ENCODE measurements at regions not wholly inside any gene's neighbourhood (a gene's known extent, or its start where the extent isn't known, plus 50 kb on each side); places are given as distances from the start of the nearest gene placed in this dataset.

GRCh38 chr4:136917312-136918110 lies 614.8 kb downstream of the PCDH18 start:
- DNase-seq (ENCODE audit: low spot score) = no peak
- ATAC-seq = no peak
- intact Hi-C loops (cut with DNase I) = no loop called here

DNA sequence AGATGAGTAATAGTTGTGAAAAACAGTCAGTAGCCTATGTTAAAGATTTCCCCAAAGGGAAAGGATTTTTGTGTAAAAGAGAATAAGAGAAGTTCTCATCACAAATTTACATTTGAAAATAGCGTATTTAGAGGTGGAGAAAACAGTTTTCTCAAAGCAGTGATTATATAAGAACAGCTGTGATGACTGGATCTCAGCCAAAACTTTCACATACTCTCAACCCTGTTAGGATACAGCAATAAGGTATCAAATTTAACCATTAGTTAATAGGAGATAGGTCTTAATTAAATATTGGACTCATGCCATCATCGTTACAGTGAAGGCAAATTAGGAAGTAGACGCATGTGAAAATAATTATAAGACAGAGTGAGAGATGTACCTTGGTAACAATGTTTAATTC lies 622.7 kb downstream of the PCDH18 start:
- intact Hi-C loops (cut with DNase I) = no loop called here
- DNase-seq (ENCODE audit: low spot score) = no peak
- no peak for ATAC-seq

- no peak for DNase-seq (ENCODE audit: low spot score)
- no peak for ATAC-seq
- intact Hi-C loops (cut with DNase I) = no loop called here
These were observed 624.2 kb downstream of the PCDH18 start for GRCh38 chr4:136908122-136908521.

GRCh38 chr4:136900696-136901095 lies 631.6 kb downstream of the PCDH18 start:
- DNase-seq (ENCODE audit: low spot score) (no peak), ATAC-seq (no peak)
- intact Hi-C loops (cut with DNase I) = no loop called here

DNA sequence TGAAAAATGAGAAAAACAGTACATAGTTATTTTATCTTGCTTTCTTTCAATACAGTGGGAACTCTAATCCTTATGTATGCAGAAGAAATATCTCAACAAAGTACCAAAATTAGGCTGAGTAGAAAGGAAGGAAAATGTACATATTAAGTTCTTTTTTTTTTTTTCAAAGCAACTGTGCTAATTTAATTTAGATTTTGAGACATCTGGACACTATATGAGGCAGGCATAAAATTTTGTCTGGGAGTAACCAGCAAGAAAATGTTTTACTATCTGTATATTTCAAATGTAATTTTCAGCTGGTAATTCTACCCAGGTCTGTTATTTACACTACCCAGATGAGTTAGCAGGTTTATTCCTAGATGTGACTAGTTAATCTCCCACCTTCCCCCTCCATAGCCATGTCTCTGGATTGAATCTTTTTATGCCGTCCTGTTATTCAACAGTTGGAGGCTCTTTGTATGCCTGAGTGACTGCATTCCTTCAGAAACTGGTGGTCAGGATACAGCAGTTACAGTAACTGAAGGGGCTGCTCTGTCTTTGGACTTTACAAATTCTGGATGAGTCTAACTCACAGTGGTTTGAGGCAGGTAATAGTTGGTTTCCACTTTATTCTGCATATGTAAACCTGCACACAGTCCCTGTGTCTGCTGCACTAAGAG lies 633.6 kb downstream of the PCDH18 start:
- intact Hi-C loops (cut with DNase I) = no loop called here
- DNase-seq (ENCODE audit: low spot score) (no peak), ATAC-seq (no peak)

DNA sequence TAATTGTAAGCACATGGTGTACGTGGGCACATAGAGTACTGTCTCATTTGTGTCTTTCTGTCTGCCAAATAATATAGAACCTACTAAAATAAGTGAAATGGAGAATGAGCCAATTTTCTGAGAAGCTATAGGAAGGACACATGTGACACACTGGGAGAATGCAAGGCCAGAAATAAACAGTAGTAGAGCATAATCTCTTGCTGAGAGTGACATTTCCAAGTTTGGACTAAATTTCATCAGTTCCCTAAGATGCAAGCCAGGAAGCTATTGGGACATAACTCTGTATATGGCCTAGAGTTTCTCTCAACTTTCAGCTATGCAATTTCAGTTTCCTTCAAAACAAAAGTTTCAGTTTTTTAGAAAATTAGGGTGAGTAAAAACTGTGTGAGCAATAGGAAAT lies 638.7 kb downstream of the PCDH18 start:
- intact Hi-C loops (cut with DNase I) = no loop called here
- ATAC-seq (no peak), DNase-seq (ENCODE audit: low spot score) (no peak)

DNA sequence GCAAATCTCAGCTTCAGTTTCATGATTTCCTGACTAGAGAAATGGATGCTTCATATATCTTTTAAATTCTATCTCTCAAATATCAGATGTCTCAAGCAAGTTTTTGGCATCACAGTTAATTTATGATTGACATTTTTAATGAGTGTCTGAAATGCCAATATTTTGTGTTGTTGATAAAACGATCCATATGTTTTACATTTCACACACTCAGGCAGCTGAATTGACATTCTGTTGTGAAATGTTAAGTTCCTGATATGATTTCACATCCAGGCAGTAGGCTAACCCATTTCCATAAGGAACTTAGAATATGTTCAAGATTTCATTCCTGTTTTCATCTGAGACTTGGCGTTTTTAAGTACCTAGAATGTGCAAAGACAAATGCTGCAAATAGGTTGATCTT lies 650.6 kb downstream of the PCDH18 start:
- no peak for ATAC-seq
- intact Hi-C loops (cut with DNase I) = no loop called here
- DNase-seq (ENCODE audit: low spot score) = no peak

DNA sequence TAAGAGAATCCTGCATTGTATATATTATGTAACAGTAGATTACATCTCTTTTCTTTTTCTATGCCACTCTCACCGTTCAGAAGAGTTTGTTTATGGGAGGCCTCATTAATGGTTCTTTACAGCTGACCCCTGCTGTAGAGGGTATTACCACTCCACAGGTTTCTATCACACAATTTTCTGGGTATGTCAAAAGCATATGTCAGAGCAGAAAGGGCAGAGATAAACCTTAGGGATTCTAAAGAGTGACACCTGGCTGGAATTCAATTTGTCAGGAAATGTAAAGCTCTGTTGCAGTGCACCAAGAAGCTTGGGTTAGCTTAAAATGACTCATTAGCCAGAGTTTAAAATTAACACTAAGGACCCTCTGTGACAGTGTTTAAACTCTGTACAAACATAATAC lies 658.7 kb downstream of the PCDH18 start:
- DNase-seq (ENCODE audit: low spot score) (no peak), ATAC-seq (no peak)
- intact Hi-C loops (cut with DNase I) = no loop called here

DNA sequence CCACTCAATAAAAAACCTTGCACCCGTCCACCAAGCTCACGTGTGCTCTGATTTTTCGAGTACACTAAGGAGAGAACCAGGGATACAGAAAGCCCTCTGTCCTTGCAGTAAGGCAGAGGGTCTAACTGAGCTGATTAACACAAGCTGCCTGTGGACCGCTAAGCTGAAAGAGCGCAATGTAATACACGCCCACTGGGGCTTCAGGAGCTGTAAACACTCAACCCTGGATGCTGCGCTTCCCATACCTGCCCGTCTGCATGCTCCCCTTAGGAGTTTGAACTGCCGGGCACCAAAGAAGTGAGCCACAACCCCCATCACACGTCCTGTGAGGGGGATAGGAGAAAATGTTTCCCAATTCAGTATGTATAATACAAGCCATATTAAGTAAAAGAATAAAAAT lies 664.8 kb downstream of the PCDH18 start:
- ATAC-seq (no peak), DNase-seq (ENCODE audit: low spot score) (no peak)
- intact Hi-C loops (cut with DNase I) = no loop called here

DNA sequence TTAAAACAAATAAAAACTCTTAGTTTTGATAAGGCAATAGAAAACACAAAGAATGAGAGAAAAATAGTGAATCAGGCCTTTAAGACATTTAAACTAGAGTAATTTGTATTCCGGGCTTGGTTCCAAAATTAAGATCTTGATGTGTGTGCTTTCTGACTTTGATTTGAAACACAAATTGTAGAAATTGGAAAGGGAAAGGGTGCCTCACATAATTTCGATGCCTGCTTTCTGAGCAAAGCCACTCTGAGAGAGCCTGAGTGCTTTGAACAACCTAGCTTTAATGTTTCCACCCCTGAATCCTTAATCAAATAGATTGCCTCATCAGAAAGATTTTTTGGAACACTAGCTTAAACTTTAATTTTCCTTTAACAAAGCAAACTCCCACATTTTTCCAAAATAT lies 666.8 kb downstream of the PCDH18 start:
- ATAC-seq = no peak
- no peak for DNase-seq (ENCODE audit: low spot score)
- intact Hi-C loops (cut with DNase I) = no loop called here

GRCh38 chr4:136864604-136865185 lies 667.6 kb downstream of the PCDH18 start:
- peak; percentile 91 for ATAC-seq
- no peak for DNase-seq (ENCODE audit: low spot score)
- intact Hi-C loops (cut with DNase I) = no loop called here

- DNase-seq (ENCODE audit: low spot score) = no peak
- intact Hi-C loops (cut with DNase I) = no loop called here
- ATAC-seq = peak; percentile 44
These were observed 668.5 kb downstream of the PCDH18 start for GRCh38 chr4:136863756-136864155.

DNA sequence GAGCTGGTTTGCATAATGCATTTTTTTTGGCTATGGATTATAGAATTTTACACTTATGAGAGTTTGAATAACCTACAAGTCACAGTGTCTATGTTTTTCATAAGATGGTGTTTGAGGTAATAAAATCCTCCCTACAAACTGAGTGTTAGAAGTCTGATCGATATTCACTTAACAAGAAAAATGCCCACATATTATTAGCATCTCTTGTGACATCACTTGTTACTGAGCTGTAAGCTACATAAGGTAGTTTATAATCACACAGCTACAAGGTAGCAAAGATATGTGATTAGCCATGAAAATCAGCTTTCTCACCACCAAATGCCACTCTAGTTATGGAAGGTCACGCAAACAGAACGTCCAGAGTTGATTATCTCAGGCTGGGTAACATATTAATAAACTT lies 669.6 kb downstream of the PCDH18 start:
- DNase-seq (ENCODE audit: low spot score) (no peak), ATAC-seq (no peak)
- intact Hi-C loops (cut with DNase I) = no loop called here

GRCh38 chr4:136861091-136861490 lies 671.2 kb downstream of the PCDH18 start:
- no peak for ATAC-seq
- DNase-seq (ENCODE audit: low spot score) = no peak
- intact Hi-C loops (cut with DNase I) = no loop called here

DNA sequence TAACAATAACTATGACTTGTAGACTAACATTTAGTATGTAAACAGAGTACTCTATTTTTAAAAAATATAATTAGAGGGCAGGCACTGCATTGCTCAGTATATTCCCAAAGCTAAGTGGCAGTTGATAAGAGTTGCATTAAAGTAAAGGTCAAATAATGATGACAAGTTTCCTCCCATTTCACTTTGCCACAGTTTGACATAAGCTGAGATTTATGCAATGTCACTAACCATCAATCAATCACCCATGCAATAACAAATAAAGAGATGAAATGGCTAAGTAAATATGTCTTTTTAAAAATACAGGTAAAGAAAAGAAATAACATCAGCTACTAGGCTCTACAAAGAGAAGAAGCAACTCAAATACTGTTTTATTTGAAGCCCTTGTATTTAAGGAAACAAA lies 673.4 kb downstream of the PCDH18 start:
- DNase-seq (ENCODE audit: low spot score) = no peak
- no peak for ATAC-seq
- intact Hi-C loops (cut with DNase I) = no loop called here

DNA sequence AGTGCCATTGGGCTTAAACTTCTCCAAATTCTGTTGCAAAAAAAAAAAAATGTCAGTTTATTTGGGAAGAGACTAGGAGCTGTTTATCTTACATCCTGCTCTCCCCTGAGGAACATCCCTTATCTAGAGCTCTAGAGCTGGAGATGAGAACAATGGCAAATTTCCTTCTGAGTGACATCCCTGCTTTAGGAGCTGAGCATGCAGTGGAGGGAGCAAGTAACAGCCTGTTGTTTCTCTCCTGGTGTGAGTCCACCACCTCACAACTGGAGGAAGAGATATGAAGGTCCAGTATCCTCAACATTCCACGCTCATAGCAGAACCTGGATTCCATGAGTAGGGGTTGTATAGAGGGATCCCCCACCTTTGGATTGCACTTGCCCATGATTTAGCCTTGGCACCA lies 676.4 kb downstream of the PCDH18 start:
- intact Hi-C loops (cut with DNase I) = no loop called here
- no peak for ATAC-seq
- DNase-seq (ENCODE audit: low spot score) = no peak

DNA sequence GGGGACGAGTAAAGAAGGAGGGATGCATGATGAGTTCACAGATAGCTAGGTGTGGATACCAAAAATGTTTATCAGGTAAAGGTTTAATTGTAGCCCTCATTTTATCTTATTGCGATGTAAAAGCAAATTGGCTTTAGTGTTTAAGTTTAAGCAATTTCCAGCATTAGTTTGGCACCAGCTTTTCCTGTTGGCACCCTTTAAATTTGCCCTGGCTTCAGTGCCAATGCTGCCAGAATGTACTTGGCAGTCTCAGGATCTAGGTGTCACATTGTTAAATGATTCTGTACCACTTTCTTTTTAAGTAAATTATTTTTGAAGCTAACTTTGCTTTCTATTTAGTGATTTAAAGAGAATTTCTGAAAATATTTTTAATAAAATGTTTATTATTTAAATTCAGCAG lies 681.8 kb downstream of the PCDH18 start:
- no peak for ATAC-seq
- intact Hi-C loops (cut with DNase I) = no loop called here

GRCh38 chr4:136847881-136848621 lies 684.2 kb downstream of the PCDH18 start:
- no peak for ATAC-seq
- intact Hi-C loops (cut with DNase I) = no loop called here
- no peak for DNase-seq (ENCODE audit: low spot score)

More for the DNA sequence above, 681.8 kb downstream of the PCDH18 start:
- no peak for DNase-seq (ENCODE audit: low spot score)

DNA sequence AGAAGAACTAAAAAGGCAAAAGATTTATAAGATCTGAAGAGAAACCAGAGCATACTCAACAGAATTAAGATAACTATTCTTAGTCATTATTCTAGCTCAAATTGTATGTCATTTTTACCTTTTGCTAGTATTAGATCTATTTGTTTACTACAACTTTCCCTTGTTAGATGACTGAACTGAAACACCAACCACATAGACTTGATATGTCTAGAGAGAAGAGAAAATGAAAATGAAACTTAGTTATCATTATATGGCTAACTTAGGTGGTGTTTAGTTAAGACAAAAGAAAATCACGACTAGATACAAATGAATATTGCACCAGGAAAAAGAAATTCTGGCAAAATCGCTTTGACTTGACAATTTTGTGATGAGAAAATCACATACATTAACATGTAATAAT lies 690.8 kb downstream of the PCDH18 start:
- ATAC-seq (no peak), DNase-seq (ENCODE audit: low spot score) (no peak)
- intact Hi-C loops (cut with DNase I) = no loop called here

- intact Hi-C loops (cut with DNase I) = no loop called here
- no peak for ATAC-seq
- no peak for DNase-seq (ENCODE audit: low spot score)
These were observed 693.7 kb downstream of the PCDH18 start for GRCh38 chr4:136838607-136839006.

Data from sciatic nerve (tissue), 2 donors.